Mesothelial cell of epicardium (in vitro differentiated cells): ENCODE measurements at regions not wholly inside any gene's neighbourhood (a gene's known extent, or its start where the extent isn't known, plus 50 kb on each side); places are given as distances from the start of the nearest gene placed in this dataset.

Experiments used
- DNase-seq, 2 experiments: peaks; one replicate each; pipeline ENCODE4 v3.0.0; 2021; ENCODE audit warnings: low spot score in 2 of 2; ENCODE audit not compliant: unreplicated experiment in 2 of 2
- H3K27ac Mint-ChIP-seq: 2 replicates; pipeline ENCODE4 v1.8.0; 2021; ENCODE audit warnings: mixed read lengths
- H3K27me3 Mint-ChIP-seq: 2 replicates; pipeline ENCODE4 v1.8.0; 2021; ENCODE audit warnings: low read depth, mixed read lengths
- H3K36me3 Mint-ChIP-seq: 2 replicates; pipeline ENCODE4 v1.8.0; 2021; ENCODE audit warnings: mixed read lengths
- H3K4me1 Mint-ChIP-seq: 2 replicates; pipeline ENCODE4 v1.8.0; 2021; ENCODE audit warnings: mixed read lengths
- H3K4me3 Mint-ChIP-seq: 2 replicates; pipeline ENCODE4 v1.8.0; 2021; ENCODE audit warnings: mild to moderate bottlenecking, moderate library complexity, mixed read lengths
- H3K9me3 Mint-ChIP-seq: 2 replicates; pipeline ENCODE4 v1.8.0; 2021; ENCODE audit warnings: mixed read lengths
- TF ChIP-seq, protein P1 (sequence below): fragments of 200-600 bp; sonication (generic); IDR thresholded peaks from one replicate; pipeline ENCODE4 v1.5.0; 2021; ENCODE audit warnings: antibody characterized with exemption; ENCODE audit not compliant: unreplicated experiment

- DNase-seq = no peak
- Mint-ChIP-seq H3K4me3 (no peak overlapping the region), H3K9me3 (peaks cover 34% of the 10 kb centered on the region), H3K27me3 (peaks cover 28% of the 10 kb centered on the region), H3K27ac (no peak overlapping the region), H3K4me1 (peaks cover 3% of the 10 kb centered on the region), H3K36me3 (peaks cover 15% of the 10 kb centered on the region)
- TF ChIP-seq, protein P1, sequence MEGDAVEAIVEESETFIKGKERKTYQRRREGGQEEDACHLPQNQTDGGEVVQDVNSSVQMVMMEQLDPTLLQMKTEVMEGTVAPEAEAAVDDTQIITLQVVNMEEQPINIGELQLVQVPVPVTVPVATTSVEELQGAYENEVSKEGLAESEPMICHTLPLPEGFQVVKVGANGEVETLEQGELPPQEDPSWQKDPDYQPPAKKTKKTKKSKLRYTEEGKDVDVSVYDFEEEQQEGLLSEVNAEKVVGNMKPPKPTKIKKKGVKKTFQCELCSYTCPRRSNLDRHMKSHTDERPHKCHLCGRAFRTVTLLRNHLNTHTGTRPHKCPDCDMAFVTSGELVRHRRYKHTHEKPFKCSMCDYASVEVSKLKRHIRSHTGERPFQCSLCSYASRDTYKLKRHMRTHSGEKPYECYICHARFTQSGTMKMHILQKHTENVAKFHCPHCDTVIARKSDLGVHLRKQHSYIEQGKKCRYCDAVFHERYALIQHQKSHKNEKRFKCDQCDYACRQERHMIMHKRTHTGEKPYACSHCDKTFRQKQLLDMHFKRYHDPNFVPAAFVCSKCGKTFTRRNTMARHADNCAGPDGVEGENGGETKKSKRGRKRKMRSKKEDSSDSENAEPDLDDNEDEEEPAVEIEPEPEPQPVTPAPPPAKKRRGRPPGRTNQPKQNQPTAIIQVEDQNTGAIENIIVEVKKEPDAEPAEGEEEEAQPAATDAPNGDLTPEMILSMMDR = no peak
Observed at GRCh38 chr7:68121655-68122054, 1125.0 kb downstream of the TYW1 start.

GRCh38 chr7:68122801-68123200 is 1126.2 kb downstream of the TYW1 start:
- TF ChIP-seq, protein P1 = no peak
- H3K4me1 Mint-ChIP-seq = peaks cover 3% of the 10 kb centered on the region
- H3K36me3 Mint-ChIP-seq = peaks cover 15% of the 10 kb centered on the region
- H3K27ac Mint-ChIP-seq = no peak overlapping the region
- peaks cover 34% of the 10 kb centered on the region for H3K27me3 Mint-ChIP-seq
- DNase-seq = no peak
- H3K4me3 Mint-ChIP-seq = no peak overlapping the region
- peaks cover 28% of the 10 kb centered on the region for H3K9me3 Mint-ChIP-seq

DNA sequence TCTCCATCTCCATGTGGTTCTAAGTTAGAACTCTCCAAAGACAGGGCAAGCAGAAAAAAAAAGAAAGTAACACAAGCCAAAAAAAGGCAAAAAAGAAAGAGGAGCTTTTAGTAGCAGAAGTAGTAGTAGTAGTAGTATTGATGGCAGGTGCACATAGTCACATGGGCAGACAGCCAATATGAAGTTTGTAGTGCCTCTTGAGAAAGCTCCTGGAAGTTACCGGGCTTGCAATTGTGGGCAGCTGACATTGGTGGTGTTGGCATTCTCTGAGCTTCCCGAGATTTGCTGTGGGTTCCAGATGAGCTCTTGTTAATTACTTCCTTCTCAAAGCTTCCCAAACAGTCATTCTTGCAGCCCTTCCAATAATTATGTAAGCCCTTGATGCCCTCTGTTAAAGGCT is 1128.5 kb downstream of the TYW1 start:
- TF ChIP-seq, protein P1 = no peak
- DNase-seq = no peak

GRCh38 chr7:68133045-68133444 is 1136.4 kb downstream of the TYW1 start:
- H3K27ac Mint-ChIP-seq = no peak overlapping the region
- peaks cover 37% of the 10 kb centered on the region for H3K27me3 Mint-ChIP-seq
- no peak overlapping the region for H3K4me3 Mint-ChIP-seq
- no peak for DNase-seq
- TF ChIP-seq, protein P1 = no peak
- H3K9me3 Mint-ChIP-seq = peaks cover under 1% of the 10 kb centered on the region
- no peaks in the 10 kb centered on the region for H3K36me3 Mint-ChIP-seq
- no peaks in the 10 kb centered on the region for H3K4me1 Mint-ChIP-seq

More for the DNA sequence above, 1128.5 kb downstream of the TYW1 start:
- Mint-ChIP-seq H3K36me3 (no peaks in the 10 kb centered on the region), H3K9me3 (peaks cover 9% of the 10 kb centered on the region), H3K27me3 (peaks cover 42% of the 10 kb centered on the region), H3K27ac (no peak overlapping the region), H3K4me3 (no peak overlapping the region), H3K4me1 (peaks cover 3% of the 10 kb centered on the region)

DNA sequence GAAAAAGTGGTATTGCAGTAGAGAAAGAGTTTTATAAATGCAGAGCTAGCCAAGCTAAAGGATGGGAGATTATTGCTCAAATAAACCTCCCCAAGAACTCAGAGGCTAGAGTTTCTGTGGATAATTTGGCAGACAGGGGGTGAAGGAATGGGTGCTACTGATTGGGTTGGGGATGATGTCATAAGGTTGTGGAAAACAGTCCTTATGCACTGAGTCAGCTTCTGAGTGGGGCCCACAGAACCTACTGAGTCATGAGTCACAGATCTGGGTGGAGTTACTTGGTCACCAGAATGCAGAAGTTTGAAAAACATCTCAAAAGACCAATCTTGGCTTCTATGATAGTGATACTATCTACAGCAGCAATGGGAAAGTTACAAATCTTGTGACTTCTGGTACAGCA is 1146.7 kb downstream of the TYW1 start:
- Mint-ChIP-seq H3K36me3 (no peaks in the 10 kb centered on the region), H3K4me1 (peaks cover 13% of the 10 kb centered on the region), H3K9me3 (peaks cover 23% of the 10 kb centered on the region), H3K4me3 (no peak overlapping the region), H3K27ac (no peak overlapping the region), H3K27me3 (peaks cover 29% of the 10 kb centered on the region)
- DNase-seq = no peak
- TF ChIP-seq, protein P1 = no peak

DNA sequence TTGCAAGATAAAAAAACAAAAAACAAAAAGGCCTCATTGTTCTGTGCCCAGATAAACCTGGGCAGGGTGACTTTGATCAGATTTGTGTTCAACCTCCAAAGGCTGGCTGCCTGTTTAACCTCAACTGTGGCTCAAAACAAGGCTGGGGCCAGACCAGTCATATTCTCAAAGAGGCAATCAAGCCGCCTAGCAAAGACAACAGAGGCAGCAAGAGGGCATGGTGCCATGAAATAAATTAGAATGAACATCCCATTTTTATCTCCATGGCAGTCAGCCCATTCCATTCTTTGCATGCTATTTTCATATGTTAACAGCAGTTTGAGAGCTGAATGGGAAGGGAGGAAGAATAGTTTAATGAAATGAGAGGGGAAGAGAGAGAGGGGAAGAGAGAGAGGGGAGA is 1150.3 kb downstream of the TYW1 start:
- no peaks in the 10 kb centered on the region for H3K36me3 Mint-ChIP-seq
- peaks cover 14% of the 10 kb centered on the region for H3K4me1 Mint-ChIP-seq
- peaks cover 11% of the 10 kb centered on the region for H3K27me3 Mint-ChIP-seq
- H3K4me3 Mint-ChIP-seq = no peak overlapping the region
- TF ChIP-seq, protein P1 = no peak
- H3K9me3 Mint-ChIP-seq = peaks cover 26% of the 10 kb centered on the region
- no peak overlapping the region for H3K27ac Mint-ChIP-seq
- DNase-seq = no peak
